ENCODE measurements at regions not wholly inside any gene's neighbourhood (a gene's known extent, or its start where the extent isn't known, plus 50 kb on each side); places are given as distances from the start of the nearest gene placed in this dataset.

DNA sequence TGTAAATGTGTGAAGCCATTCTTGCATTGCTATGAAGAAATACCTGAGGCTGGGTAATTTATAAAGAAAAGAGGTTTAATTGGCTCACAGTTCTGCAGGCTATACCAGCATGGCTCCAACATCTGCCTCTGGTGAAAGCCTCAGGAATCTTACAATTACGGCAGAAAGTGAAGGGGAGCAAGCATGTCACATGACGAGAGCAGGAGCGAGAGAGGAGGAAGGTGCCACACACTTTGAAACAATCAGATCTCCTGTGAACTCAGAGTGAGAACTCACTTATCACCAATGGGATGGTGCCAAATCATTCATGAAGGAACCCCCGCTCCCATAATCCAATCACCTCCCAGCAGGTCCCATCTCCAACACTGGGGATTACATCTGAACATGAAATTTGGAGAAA is 213.6 kb upstream of the TSC22D2 start:
- TF ChIP-seq POLR2AphosphoS5 (IDR thresholded peaks at IDR 0.05; ENCODE audit: low read depth, low read length) (no peak), TAF1 (IDR thresholded peaks at IDR 0.05; ENCODE audit: borderline replicate concordance, insufficient read depth, low read length) (no peak), SIN3A (IDR thresholded peaks at IDR 0.05; ENCODE audit: borderline replicate concordance, insufficient read depth, low read length) (no peak)
- TF ChIP-seq, protein P1, sequence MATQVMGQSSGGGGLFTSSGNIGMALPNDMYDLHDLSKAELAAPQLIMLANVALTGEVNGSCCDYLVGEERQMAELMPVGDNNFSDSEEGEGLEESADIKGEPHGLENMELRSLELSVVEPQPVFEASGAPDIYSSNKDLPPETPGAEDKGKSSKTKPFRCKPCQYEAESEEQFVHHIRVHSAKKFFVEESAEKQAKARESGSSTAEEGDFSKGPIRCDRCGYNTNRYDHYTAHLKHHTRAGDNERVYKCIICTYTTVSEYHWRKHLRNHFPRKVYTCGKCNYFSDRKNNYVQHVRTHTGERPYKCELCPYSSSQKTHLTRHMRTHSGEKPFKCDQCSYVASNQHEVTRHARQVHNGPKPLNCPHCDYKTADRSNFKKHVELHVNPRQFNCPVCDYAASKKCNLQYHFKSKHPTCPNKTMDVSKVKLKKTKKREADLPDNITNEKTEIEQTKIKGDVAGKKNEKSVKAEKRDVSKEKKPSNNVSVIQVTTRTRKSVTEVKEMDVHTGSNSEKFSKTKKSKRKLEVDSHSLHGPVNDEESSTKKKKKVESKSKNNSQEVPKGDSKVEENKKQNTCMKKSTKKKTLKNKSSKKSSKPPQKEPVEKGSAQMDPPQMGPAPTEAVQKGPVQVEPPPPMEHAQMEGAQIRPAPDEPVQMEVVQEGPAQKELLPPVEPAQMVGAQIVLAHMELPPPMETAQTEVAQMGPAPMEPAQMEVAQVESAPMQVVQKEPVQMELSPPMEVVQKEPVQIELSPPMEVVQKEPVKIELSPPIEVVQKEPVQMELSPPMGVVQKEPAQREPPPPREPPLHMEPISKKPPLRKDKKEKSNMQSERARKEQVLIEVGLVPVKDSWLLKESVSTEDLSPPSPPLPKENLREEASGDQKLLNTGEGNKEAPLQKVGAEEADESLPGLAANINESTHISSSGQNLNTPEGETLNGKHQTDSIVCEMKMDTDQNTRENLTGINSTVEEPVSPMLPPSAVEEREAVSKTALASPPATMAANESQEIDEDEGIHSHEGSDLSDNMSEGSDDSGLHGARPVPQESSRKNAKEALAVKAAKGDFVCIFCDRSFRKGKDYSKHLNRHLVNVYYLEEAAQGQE (IDR thresholded peaks at IDR 0.05; ENCODE audit: insufficient read depth in 1 of 2, low read depth in 2 of 2, low read length in 2 of 2): no peak

Data from PFSK-1 (cell line).